GM19351 (cell line): ENCODE measurements at regions not wholly inside any gene's neighbourhood (a gene's known extent, or its start where the extent isn't known, plus 50 kb on each side); places are given as distances from the start of the nearest gene placed in this dataset.
"Not testable (repeated sequence)": the region's sequence is repeated elsewhere in the genome, so short reads cannot be mapped to it uniquely, and the experiment has no call there.

Source experiments
- ATAC-seq: cut with Tn5 transposase; IDR thresholded peaks from one replicate; pipeline ENCODE4 v1.9.1; 2021; ENCODE audit warnings: mild to moderate bottlenecking, moderate library complexity; ENCODE audit not compliant: unreplicated experiment

- ATAC-seq = no peak
Observed at GRCh38 chr1:164361927-164362326, 197.1 kb upstream of the PBX1 start.

- ATAC-seq = no peak
Observed at GRCh38 chr1:164363980-164364379, 195.0 kb upstream of the PBX1 start.

- ATAC-seq = no peak
Observed at GRCh38 chr1:164366014-164366413, 193.0 kb upstream of the PBX1 start.

- no peak for ATAC-seq
Observed at GRCh38 chr1:164369698-164370365, 189.2 kb upstream of the PBX1 start.

GRCh38 chr1:164380893-164381292 is 178.1 kb upstream of the PBX1 start:
- ATAC-seq = no peak

GRCh38 chr1:164382384-164382783 is 176.6 kb upstream of the PBX1 start:
- ATAC-seq = no peak

GRCh38 chr1:164384262-164384661 is 174.7 kb upstream of the PBX1 start:
- no peak for ATAC-seq

- no peak for ATAC-seq
Observed at GRCh38 chr1:164417016-164417704, 141.8 kb upstream of the PBX1 start.

GRCh38 chr1:164423136-164423535 is 135.8 kb upstream of the PBX1 start:
- ATAC-seq = no peak

GRCh38 chr1:164433141-164433817 is 125.7 kb upstream of the PBX1 start:
- no peak for ATAC-seq

GRCh38 chr1:164433818-164434170 is 125.2 kb upstream of the PBX1 start:
- ATAC-seq = no peak

- no peak for ATAC-seq
Observed at GRCh38 chr1:164440232-164440631, 118.8 kb upstream of the PBX1 start.

GRCh38 chr1:164443166-164443565 is 115.8 kb upstream of the PBX1 start:
- no peak for ATAC-seq

GRCh38 chr1:164443836-164444235 is 115.1 kb upstream of the PBX1 start:
- ATAC-seq = no peak

GRCh38 chr1:164446020-164446419 is 113.0 kb upstream of the PBX1 start:
- ATAC-seq = no peak

GRCh38 chr1:164452549-164452948 is 106.4 kb upstream of the PBX1 start:
- no peak for ATAC-seq

- ATAC-seq = no peak
Observed at GRCh38 chr1:164456272-164456671, 102.7 kb upstream of the PBX1 start.

GRCh38 chr1:164459176-164459575 is 99.8 kb upstream of the PBX1 start:
- ATAC-seq = not testable (repeated sequence)

GRCh38 chr1:164466001-164466421 is 93.0 kb upstream of the PBX1 start:
- no peak for ATAC-seq

GRCh38 chr1:164466429-164466828 is 92.6 kb upstream of the PBX1 start:
- no peak for ATAC-seq

GRCh38 chr1:164470996-164471395 is 88.0 kb upstream of the PBX1 start:
- no peak for ATAC-seq

- no peak for ATAC-seq
Observed at GRCh38 chr1:164472841-164473240, 86.1 kb upstream of the PBX1 start.
